ENCODE measurements at regions not wholly inside any gene's neighbourhood (a gene's known extent, or its start where the extent isn't known, plus 50 kb on each side); places are given as distances from the start of the nearest gene placed in this dataset.

DNA sequence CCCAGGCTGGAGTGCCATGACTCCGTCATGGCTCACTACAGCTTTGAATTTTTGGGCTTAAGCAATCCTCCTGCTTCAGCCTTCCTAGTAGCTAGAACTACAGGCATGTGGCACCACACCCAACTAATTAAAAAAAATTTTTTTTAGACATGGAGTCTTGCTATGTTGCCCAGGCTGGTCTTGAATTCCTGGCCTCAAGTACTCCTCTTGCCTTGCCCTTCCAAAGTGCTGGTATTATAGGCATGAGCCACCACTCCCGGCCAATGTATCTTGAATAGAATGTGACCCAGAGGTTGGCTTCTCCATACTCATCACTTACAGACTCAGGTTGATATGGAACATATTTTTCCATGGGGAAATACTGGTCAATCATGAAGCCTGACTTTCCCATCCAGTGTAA lies 51.2 kb upstream of the JAK2 start:
- no peak overlapping the region for H3K4me3 ChIP-seq (ENCODE audit: low read depth, low read length)
- no peaks in the 10 kb centered on the region for H3K36me3 ChIP-seq (ENCODE audit: control insufficient read depth, insufficient read depth, low read length)
- H3K27me3 ChIP-seq (ENCODE audit: control insufficient read depth, insufficient read depth, low read length): no peaks in the 10 kb centered on the region
- DNase-seq (ENCODE audit: low read depth): no peak
- TF ChIP-seq CTCF (IDR thresholded peaks at IDR 0.05; ENCODE audit: insufficient read depth, low read length, poor library complexity, severe bottlenecking): no peak

DNA sequence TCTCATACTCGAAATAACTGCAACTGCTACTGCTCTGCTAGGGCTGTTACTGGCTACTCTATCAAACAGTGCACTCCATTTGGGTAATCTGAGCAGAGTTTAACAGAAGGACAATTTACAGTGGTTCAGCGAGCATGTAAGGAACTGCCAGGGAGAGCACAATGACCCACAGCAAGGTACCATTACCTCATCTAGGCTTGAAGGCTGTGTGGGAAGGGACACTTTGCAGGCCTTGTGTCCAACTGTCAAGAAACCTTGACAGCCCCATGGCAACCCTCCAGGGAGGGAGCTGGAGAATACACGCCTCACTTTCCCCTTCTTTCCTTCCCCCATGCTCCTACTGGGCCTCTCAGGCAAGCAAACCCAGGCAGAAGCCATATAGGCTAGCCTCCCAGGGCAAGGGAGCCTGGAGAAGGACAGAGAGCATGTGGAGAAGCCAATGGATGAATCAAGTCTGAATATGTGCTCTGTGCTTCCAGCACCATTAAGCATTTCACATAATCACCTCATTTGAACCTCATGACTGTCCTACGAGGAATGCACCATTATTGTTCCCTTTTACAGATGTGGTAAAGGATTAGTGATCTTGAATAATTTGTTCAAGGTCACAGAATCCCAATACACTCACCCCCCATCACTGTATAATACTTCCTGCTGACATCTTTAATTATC lies 49.9 kb upstream of the JAK2 start:
- no peaks in the 10 kb centered on the region for H3K27me3 ChIP-seq (ENCODE audit: control insufficient read depth, insufficient read depth, low read length)
- no peak overlapping the region for H3K4me3 ChIP-seq (ENCODE audit: low read depth, low read length)
- no peak for TF ChIP-seq CTCF (IDR thresholded peaks at IDR 0.05; ENCODE audit: insufficient read depth, low read length, poor library complexity, severe bottlenecking)
- H3K36me3 ChIP-seq (ENCODE audit: control insufficient read depth, insufficient read depth, low read length): no peaks in the 10 kb centered on the region
- no peak for DNase-seq (ENCODE audit: low read depth)

Measured in kidney epithelial cell (primary cell).